K562 (cell line): ENCODE measurements at regions not wholly inside any gene's neighbourhood (a gene's known extent, or its start where the extent isn't known, plus 50 kb on each side); places are given as distances from the start of the nearest gene placed in this dataset.

ENCODE experiments used
- ATAC-seq: fragments of 200-7000 bp; cut with Tn5 transposase; 3 replicates; pipeline ENCODE4 v1.9.1; 2020; ENCODE audit warnings: moderate library complexity
- BruUV-seq: library from RNA; stranded (reverse); fragments of 400-500 nt; replicated peaks from 2 replicates; lab custom pipeline; 2021; lab: Mats Ljungman, UMichigan
- CTCF ChIA-PET: fragments of 300-600 bp; formaldehyde crosslinking; extraction: SDS; loops from one replicate; lab custom pipeline; 2021; ENCODE audit warnings: low intra/inter-chr PET ratio; lab: Yijun Ruan, JAX
- POLR2A ChIA-PET: fragments of 300-600, 350-650 bp; sonication (Branson Sonifier 250); formaldehyde crosslinking; extraction: SDS; loops from one replicate; lab custom pipeline; 2021; ENCODE audit warnings: antibody characterized with exemption, inconsistent platforms; lab: Yijun Ruan, JAX
- DNase-seq, 4 experiments: peaks; one replicate each; pipeline versions ENCODE4 v3.0.0 to v3.0.0-alpha.2; 2011 to 2018; ENCODE audit warnings: low spot score in 3 of 4, mixed read lengths in 3 of 4; ENCODE audit errors: extremely low read depth in 1 of 4
- FAIRE-seq: peaks from 2 replicates; lab custom pipeline; 2011; peaks lifted over from hg19 to GRCh38; lab: Jason Lieb, UNC
- H2AFZ ChIP-seq: 2 replicates; pipeline ENCODE4 v1.6.0; 2011; ENCODE audit warnings: low read depth, low read length, control low read depth, inconsistent platforms
- H3K27ac ChIP-seq: fragments of 200-600 bp; 3 replicates; pipeline ENCODE4 v1.8.0; 2011; ENCODE audit warnings: low read depth, mild to moderate bottlenecking, control low read depth, inconsistent platforms, low read length, moderate library complexity, mixed read lengths; ENCODE audit errors: extremely low read depth
- H3K27me3 ChIP-seq, 2 experiments: fragments of 300-600 bp in 1 of 2; 2 replicates in 1 of 2; 3 replicates in 1 of 2; pipeline versions ENCODE4 v1.6.0 to v1.8.0; 2011; ENCODE audit warnings: inconsistent platforms in 2 of 2, low read length in 2 of 2, mild to moderate bottlenecking in 1 of 2, mixed read lengths in 1 of 2, moderate library complexity in 1 of 2; ENCODE audit not compliant: control insufficient read depth in 2 of 2, insufficient read depth in 2 of 2
- H3K36me3 ChIP-seq: fragments of 300-600 bp; 3 replicates; pipeline ENCODE4 v1.8.0; 2011; ENCODE audit warnings: mild to moderate bottlenecking, low read length, inconsistent platforms; ENCODE audit not compliant: control insufficient read depth, insufficient read depth
- H3K4me1 ChIP-seq, 2 experiments: fragments of 200-600 bp in 1 of 2; replicated peaks in 1 of 2; 2 replicates in 1 of 2; 3 replicates in 1 of 2; pipeline versions ENCODE4 v1.5.1 to v1.8.0; 2011; ENCODE audit warnings: inconsistent platforms in 2 of 2, low read length in 2 of 2, mild to moderate bottlenecking in 1 of 2, mixed read lengths in 1 of 2, moderate library complexity in 1 of 2; ENCODE audit not compliant: control insufficient read depth in 2 of 2, insufficient read depth in 2 of 2
- H3K4me2 ChIP-seq: 2 replicates; pipeline ENCODE4 v1.6.1; 2011; ENCODE audit warnings: low read length, control low read depth, inconsistent platforms, mixed read lengths; ENCODE audit not compliant: insufficient read depth
- H3K4me3 ChIP-seq: fragments of 200-600 bp; sonication (generic), shearing (Covaris generic); 2 replicates; pipeline ENCODE4 v1.5.1; 2016; ENCODE audit warnings: control low read depth, inconsistent platforms
- H3K79me2 ChIP-seq: fragments of 200-600 bp; 3 replicates; pipeline ENCODE4 v1.8.0; 2011; ENCODE audit warnings: low read length, inconsistent platforms; ENCODE audit not compliant: control insufficient read depth, insufficient read depth
- H3K9ac ChIP-seq, 2 experiments: 2 replicates each; pipeline versions ENCODE4 v1.6.0 to v1.6.1; 2011; ENCODE audit warnings: low read depth in 2 of 2, low read length in 2 of 2, control low read depth in 1 of 2, inconsistent platforms in 1 of 2, mild to moderate bottlenecking in 1 of 2, mixed read lengths in 1 of 2; ENCODE audit not compliant: insufficient read depth in 1 of 2
- H3K9me1 ChIP-seq: one replicate; pipeline ENCODE4 v1.6.0; 2011; ENCODE audit warnings: inconsistent platforms, mild to moderate bottlenecking, low read length, moderate library complexity; ENCODE audit not compliant: control insufficient read depth, insufficient read depth
- H3K9me3 ChIP-seq: replicated peaks from 2 replicates; pipeline ENCODE4 v1.5.1; 2011; ENCODE audit warnings: low read depth, low read length, inconsistent platforms; ENCODE audit not compliant: control insufficient read depth, insufficient read depth
- H4K20me1 ChIP-seq: replicated peaks from 2 replicates; pipeline ENCODE4 v1.6.1; 2011; ENCODE audit warnings: low read length, inconsistent platforms, mixed read lengths; ENCODE audit not compliant: control insufficient read depth, insufficient read depth
- ETV1 ChIP-seq: fragments of 450-650 bp; conservative IDR thresholded peaks from 2 replicates; pipeline ENCODE4 v1.6.1; 2016; ENCODE audit warnings: missing genetic modification characterization, control low read depth, low read depth, missing compliant biosample characterization
- L3MBTL2 ChIP-seq: fragments of 450-650 bp; IDR thresholded peaks from 2 replicates; pipeline ENCODE4 v1.6.1; 2016; ENCODE audit warnings: mild to moderate bottlenecking, moderate library complexity
- WGBS: fragments of 100-300 bp; shearing (Covaris generic); methylation state at CpG from one replicate; pipeline ENCODE4 v1.1.6; 2016; ENCODE audit warnings: low coverage, mixed read lengths; ENCODE audit not compliant: insufficient coverage; ENCODE audit errors: missing lambda C conversion rate; 5-methylcytosine and 5-hydroxymethylcytosine counted together
- in situ Hi-C: fragments of 300-500 bp; cut with MboI; formaldehyde crosslinking; loops from 4 replicates; pipeline ENCODE4 v1.15.0; 2018; ENCODE audit warnings: inconsistent platforms, mixed read lengths
- intact Hi-C: fragments of 100-400 bp; cut with micrococcal nuclease; formaldehyde crosslinking; loops from 2 replicates; pipeline ENCODE4 v1.14.2; 2022
- TF ChIP-seq, protein P1 (sequence below), 2 experiments: IDR thresholded peaks; 2 replicates each; pipeline ENCODE4 v1.6.1; 2011; ENCODE audit warnings: borderline replicate concordance in 1 of 2, control low read depth in 1 of 2, low read depth in 1 of 2, low read length in 1 of 2, mild to moderate bottlenecking in 1 of 2, mixed read lengths in 1 of 2, moderate library complexity in 1 of 2; ENCODE audit not compliant: insufficient read depth in 1 of 2, insufficient read length in 1 of 2, poor library complexity in 1 of 2, severe bottlenecking in 1 of 2; ENCODE audit errors: extremely low read depth in 1 of 2

DNA sequence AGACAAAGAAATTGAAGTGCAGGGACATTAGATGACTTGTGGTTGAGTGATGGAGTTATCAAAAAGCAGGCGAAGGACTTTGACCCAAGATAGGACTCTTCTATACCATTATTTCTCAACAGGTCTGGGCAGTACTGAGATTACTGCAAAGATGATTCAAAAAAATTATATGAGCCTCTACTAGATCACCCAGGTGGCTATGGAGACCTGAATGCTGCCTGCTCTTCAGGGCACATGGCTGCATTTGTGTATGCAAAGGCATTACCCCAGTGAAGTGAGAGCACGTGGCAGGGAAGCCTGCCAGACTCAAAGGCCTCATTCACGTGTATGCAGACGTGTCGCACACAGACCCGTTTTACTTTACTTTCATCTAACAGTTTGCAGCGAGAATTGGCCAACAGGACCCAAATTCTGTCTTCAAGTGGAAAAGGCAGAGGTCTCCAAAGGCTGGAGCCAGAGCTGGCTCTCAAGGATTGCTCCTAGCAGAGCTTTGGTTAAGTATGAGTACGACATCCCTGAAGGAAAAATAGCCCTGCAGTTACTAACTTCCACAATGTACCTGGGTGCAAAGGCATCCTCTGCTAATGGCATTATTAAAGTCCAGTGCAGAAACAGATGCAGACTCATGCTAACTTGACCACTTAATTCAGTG lies 113.8 kb upstream of the ARMC2 start:
- peaks cover 3 to 25% of the 10 kb centered on the region in 2 experiments; a peak in 4 of 5 replicates for H3K27me3 ChIP-seq
- peak overlapping the region; percentile 29; the same call in 1 of the 2 replicates for H2AFZ ChIP-seq
- no peak overlapping the region for H3K9ac ChIP-seq
- no peaks in the 10 kb centered on the region for H3K79me2 ChIP-seq
- no peak overlapping the region for H3K4me2 ChIP-seq
- H4K20me1 ChIP-seq, result no peaks in the 10 kb centered on the region
- in situ Hi-C loops, result no loop called here
- H3K27ac ChIP-seq, result no peak overlapping the region
- H3K9me3 ChIP-seq, result no peaks in the 10 kb centered on the region
- WGBS, result 26% methylated on average over 8 of the region's 8 CpGs
- intact Hi-C loops, result no loop called here
- CTCF ChIA-PET, result no interaction called here
- H3K4me3 ChIP-seq, result no peak overlapping the region
- DNase-seq (no peak), FAIRE-seq (no peak), ATAC-seq (no peak)
- TF ChIP-seq, protein P1, sequence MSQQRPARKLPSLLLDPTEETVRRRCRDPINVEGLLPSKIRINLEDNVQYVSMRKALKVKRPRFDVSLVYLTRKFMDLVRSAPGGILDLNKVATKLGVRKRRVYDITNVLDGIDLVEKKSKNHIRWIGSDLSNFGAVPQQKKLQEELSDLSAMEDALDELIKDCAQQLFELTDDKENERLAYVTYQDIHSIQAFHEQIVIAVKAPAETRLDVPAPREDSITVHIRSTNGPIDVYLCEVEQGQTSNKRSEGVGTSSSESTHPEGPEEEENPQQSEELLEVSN (IDR thresholded peaks at IDR 0.05; ENCODE audit: borderline replicate concordance in 1 of 2, extremely low read depth in 1 of 2, insufficient read depth in 1 of 2, insufficient read length in 1 of 2, low read depth in 1 of 2, low read length in 1 of 2, poor library complexity in 1 of 2, severe bottlenecking in 1 of 2), result peak in 1 of 2 experiments; percentile 8
- TF ChIP-seq ETV1 (tag) (no peak), L3MBTL2 (0 out of 2 replicates have a peak, but pooled peaks have one; percentile 18)
- TF ChIP-seq, all 486 proteins: peak for 2
- Histone ChIP-seq H3K36me3 (no peaks in the 10 kb centered on the region), H3K9me1 (no peaks in the 10 kb centered on the region), H3K4me1 (peaks cover 3 to 31% of the 10 kb centered on the region in 2 experiments; a peak in 4 of 5 replicates)
- POLR2A ChIA-PET, result interaction anchor here (0.6 kb wide), 1 partner anchor 45 kb away, joined by 3 read pairs; no protein-coding TSS in a partner anchor
- BruUV-seq, result no TSS peak
